CD4-positive, alpha-beta T cell (primary cell): ENCODE measurements at regions not wholly inside any gene's neighbourhood (a gene's known extent, or its start where the extent isn't known, plus 50 kb on each side); places are given as distances from the start of the nearest gene placed in this dataset.

Source experiments
- ATAC-seq: fragments of 200-7000 bp; cut with Tn5 transposase; one replicate; pipeline ENCODE4 v1.10.0; 2022; ENCODE audit warnings: mild to moderate bottlenecking; ENCODE audit not compliant: poor library complexity
- CTCF ChIA-PET: fragments of 350-600 bp; sonication (Branson Sonifier 250); formaldehyde crosslinking; loops from one replicate; lab custom pipeline; 2021; ENCODE audit warnings: antibody characterized with exemption, inconsistent platforms; lab: Charles Lee
- POLR2A ChIA-PET: fragments of 350-600 bp; sonication (Branson Sonifier 250); formaldehyde crosslinking; loops from one replicate; lab custom pipeline; 2021; ENCODE audit warnings: antibody characterized with exemption, inconsistent platforms; lab: Charles Lee
- DNase-seq, 14 experiments: peaks; one replicate each; pipeline ENCODE4 v3.0.0-alpha.2; 2013 to 2020; ENCODE audit warnings: mixed read lengths in 2 of 14
- H3K27ac ChIP-seq, 2 donors: one replicate each; pipeline versions ENCODE4 v1.5.1 to v1.7.0; 2013; ENCODE audit warnings: low read length in 2 of 2, low read depth in 1 of 2, mild to moderate bottlenecking in 1 of 2
- H3K27me3 ChIP-seq, 2 experiments: 1 replicate in 1 of 2; 2 replicates in 1 of 2; pipeline versions ENCODE4 v1.6.1 to v1.7.0; 2013; ENCODE audit warnings: low read length in 2 of 2, control low read depth in 1 of 2, mild to moderate bottlenecking in 1 of 2, moderate library complexity in 1 of 2; ENCODE audit not compliant: insufficient read depth in 2 of 2, control insufficient read depth in 1 of 2
- H3K36me3 ChIP-seq: one replicate; pipeline ENCODE4 v1.6.1; 2013; ENCODE audit warnings: low read length, control low read depth; ENCODE audit not compliant: insufficient read depth
- H3K4me1 ChIP-seq: one replicate; pipeline ENCODE4 v1.6.1; 2013; ENCODE audit warnings: low read length, control low read depth; ENCODE audit not compliant: insufficient read depth
- H3K4me3 ChIP-seq: one replicate; pipeline ENCODE4 v1.5.1; 2013; ENCODE audit warnings: mild to moderate bottlenecking, low read length, moderate library complexity
- H3K9me3 ChIP-seq, 2 experiments: 1 replicate in 1 of 2; 2 replicates in 1 of 2; pipeline versions ENCODE4 v1.6.1 to v1.7.0; 2013; ENCODE audit warnings: low read length in 2 of 2, mild to moderate bottlenecking in 2 of 2, control low read depth in 1 of 2, moderate library complexity in 1 of 2; ENCODE audit not compliant: control insufficient read depth in 1 of 2, insufficient read depth in 1 of 2
- H3K27ac Mint-ChIP-seq: one replicate; pipeline ENCODE4 v1.8.0; 2020; ENCODE audit warnings: mixed read lengths
- H3K27me3 Mint-ChIP-seq: one replicate; pipeline ENCODE4 v1.8.0; 2021; ENCODE audit warnings: mixed read lengths
- H3K36me3 Mint-ChIP-seq: one replicate; pipeline ENCODE4 v1.8.0; 2021; ENCODE audit warnings: low read depth, mixed read lengths
- H3K4me1 Mint-ChIP-seq: one replicate; pipeline ENCODE4 v1.8.0; 2021; ENCODE audit warnings: low read depth, mixed read lengths
- H3K4me3 Mint-ChIP-seq: one replicate; pipeline ENCODE4 v1.8.0; 2020; ENCODE audit warnings: mild to moderate bottlenecking, mixed read lengths
- H3K9me3 Mint-ChIP-seq: one replicate; pipeline ENCODE4 v1.8.0; 2020; ENCODE audit warnings: mixed read lengths
- intact Hi-C, 2 experiments: fragments of 100-400 bp; cut with DNase I in 1 of 2; cut with micrococcal nuclease in 1 of 2; formaldehyde crosslinking; loops; one replicate each; pipeline versions ENCODE4 v1.15.1 to v1.9.0; 2023 to 2025; cut with DNase I, micrococcal nuclease
- TF ChIP-seq, protein P1 (sequence below): fragments of 200-600 bp; IDR thresholded peaks from one replicate; pipeline ENCODE4 v1.8.0; 2022; ENCODE audit warnings: antibody characterized with exemption, mild to moderate bottlenecking

- TF ChIP-seq, protein P1, sequence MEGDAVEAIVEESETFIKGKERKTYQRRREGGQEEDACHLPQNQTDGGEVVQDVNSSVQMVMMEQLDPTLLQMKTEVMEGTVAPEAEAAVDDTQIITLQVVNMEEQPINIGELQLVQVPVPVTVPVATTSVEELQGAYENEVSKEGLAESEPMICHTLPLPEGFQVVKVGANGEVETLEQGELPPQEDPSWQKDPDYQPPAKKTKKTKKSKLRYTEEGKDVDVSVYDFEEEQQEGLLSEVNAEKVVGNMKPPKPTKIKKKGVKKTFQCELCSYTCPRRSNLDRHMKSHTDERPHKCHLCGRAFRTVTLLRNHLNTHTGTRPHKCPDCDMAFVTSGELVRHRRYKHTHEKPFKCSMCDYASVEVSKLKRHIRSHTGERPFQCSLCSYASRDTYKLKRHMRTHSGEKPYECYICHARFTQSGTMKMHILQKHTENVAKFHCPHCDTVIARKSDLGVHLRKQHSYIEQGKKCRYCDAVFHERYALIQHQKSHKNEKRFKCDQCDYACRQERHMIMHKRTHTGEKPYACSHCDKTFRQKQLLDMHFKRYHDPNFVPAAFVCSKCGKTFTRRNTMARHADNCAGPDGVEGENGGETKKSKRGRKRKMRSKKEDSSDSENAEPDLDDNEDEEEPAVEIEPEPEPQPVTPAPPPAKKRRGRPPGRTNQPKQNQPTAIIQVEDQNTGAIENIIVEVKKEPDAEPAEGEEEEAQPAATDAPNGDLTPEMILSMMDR: no peak
- Mint-ChIP-seq H3K27ac (no peak overlapping the region), H3K4me1 (no peaks in the 10 kb centered on the region), H3K36me3 (no peaks in the 10 kb centered on the region), H3K9me3 (peaks cover 10% of the 10 kb centered on the region), H3K27me3 (no peaks in the 10 kb centered on the region), H3K4me3 (no peak overlapping the region)
- ChIA-PET CTCF (no interaction called here), POLR2A (no interaction called here)
- DNase-seq (no peak), ATAC-seq (no peak)
- Histone ChIP-seq H3K36me3 (no peaks in the 10 kb centered on the region), H3K27ac (no peak overlapping the region), H3K9me3 (peaks cover 5 to 12% of the 10 kb centered on the region in 2 experiments), H3K4me1 (no peaks in the 10 kb centered on the region), H3K4me3 (no peak overlapping the region), H3K27me3 (no peaks in the 10 kb centered on the region)
- intact Hi-C loops: no loop called here
Measured at GRCh38 chr13:54379461-54379860, 1350.8 kb downstream of the OLFM4 start.

- no peaks in the 10 kb centered on the region for H3K4me1 ChIP-seq
- ChIA-PET POLR2A (no interaction called here), CTCF (no interaction called here)
- H3K27me3 Mint-ChIP-seq: no peaks in the 10 kb centered on the region
- H3K27ac Mint-ChIP-seq: no peak overlapping the region
- no peaks in the 10 kb centered on the region for H3K36me3 ChIP-seq
- intact Hi-C loops: no loop called here
- no peak overlapping the region for H3K4me3 Mint-ChIP-seq
- TF ChIP-seq, protein P1: no peak
- peaks cover 9% of the 10 kb centered on the region for H3K9me3 Mint-ChIP-seq
- H3K4me3 ChIP-seq: no peak overlapping the region
- no peak for DNase-seq
- no peaks in the 10 kb centered on the region for H3K36me3 Mint-ChIP-seq
- H3K4me1 Mint-ChIP-seq: no peaks in the 10 kb centered on the region
- no peak overlapping the region for H3K27ac ChIP-seq
- ATAC-seq: no peak
- H3K27me3 ChIP-seq: no peaks in the 10 kb centered on the region
- H3K9me3 ChIP-seq: peaks cover 4 to 7% of the 10 kb centered on the region in 2 experiments
Measured at GRCh38 chr13:54383604-54384003, 1355.0 kb downstream of the OLFM4 start.

- Mint-ChIP-seq H3K27me3 (no peaks in the 10 kb centered on the region), H3K9me3 (peaks cover 9% of the 10 kb centered on the region), H3K4me3 (no peak overlapping the region), H3K4me1 (no peaks in the 10 kb centered on the region), H3K36me3 (no peaks in the 10 kb centered on the region), H3K27ac (no peak overlapping the region)
- POLR2A ChIA-PET: no interaction called here
- Histone ChIP-seq H3K4me1 (no peaks in the 10 kb centered on the region), H3K4me3 (no peak overlapping the region), H3K36me3 (no peaks in the 10 kb centered on the region), H3K27ac (no peak overlapping the region), H3K27me3 (no peaks in the 10 kb centered on the region), H3K9me3 (peaks cover 4% of the 10 kb centered on the region in 2 experiments)
- CTCF ChIA-PET: no interaction called here
- ATAC-seq (no peak), DNase-seq (no peak)
- intact Hi-C loops: no loop called here
- TF ChIP-seq, protein P1: no peak
Measured at GRCh38 chr13:54387625-54388024, 1359.0 kb downstream of the OLFM4 start.
